ENCODE measurements at regions not wholly inside any gene's neighbourhood (a gene's known extent, or its start where the extent isn't known, plus 50 kb on each side); places are given as distances from the start of the nearest gene placed in this dataset.

- Mint-ChIP-seq H3K27me3 (ENCODE audit: low read depth in 3 of 3) (peaks cover 0 to 4% (median 0%) of the 10 kb centered on the region in 3 donors), H3K4me3 (no peak overlapping the region), H3K4me1 (no peaks in the 10 kb centered on the region)
These were observed 139.6 kb upstream of the MPPED2 start for GRCh38 chr11:30725645-30726195.

GRCh38 chr11:30724274-30724673 lies 138.1 kb upstream of the MPPED2 start:
- Mint-ChIP-seq H3K36me3 (no peaks in the 10 kb centered on the region), H3K9me3 (peaks cover 0 to 6% (median 0%) of the 10 kb centered on the region in 6 donors), H3K4me3 (no peak overlapping the region), H3K27ac (no peak overlapping the region), H3K27me3 (ENCODE audit: low read depth in 3 of 3) (peaks cover 0 to 4% (median 0%) of the 10 kb centered on the region in 3 donors), H3K4me1 (no peaks in the 10 kb centered on the region)
- DNase-seq, result no peak

More at GRCh38 chr11:30725645-30726195, 139.6 kb upstream of the MPPED2 start:
- Mint-ChIP-seq H3K27ac (no peak overlapping the region), H3K9me3 (peaks cover 0 to 6% (median 0%) of the 10 kb centered on the region in 6 donors), H3K36me3 (no peaks in the 10 kb centered on the region)
- no peak for DNase-seq

- no peak overlapping the region for H3K4me3 Mint-ChIP-seq
- H3K9me3 Mint-ChIP-seq, result peaks cover 0 to 6% (median 0%) of the 10 kb centered on the region in 6 donors
- H3K36me3 Mint-ChIP-seq, result no peaks in the 10 kb centered on the region
- no peak overlapping the region for H3K27ac Mint-ChIP-seq
- no peak for DNase-seq
- no peaks in the 10 kb centered on the region for H3K4me1 Mint-ChIP-seq
- H3K27me3 Mint-ChIP-seq (ENCODE audit: low read depth in 3 of 3), result peaks cover 0 to 4% (median 0%) of the 10 kb centered on the region in 3 donors
These were observed 133.2 kb upstream of the MPPED2 start for GRCh38 chr11:30719371-30719770.

GRCh38 chr11:30717641-30718040 lies 131.5 kb upstream of the MPPED2 start:
- Mint-ChIP-seq H3K4me3 (no peak overlapping the region), H3K27me3 (ENCODE audit: low read depth in 3 of 3) (peaks cover 0 to 5% (median 0%) of the 10 kb centered on the region in 3 donors), H3K36me3 (no peaks in the 10 kb centered on the region), H3K9me3 (peaks cover 0 to 5% (median 0%) of the 10 kb centered on the region in 6 donors), H3K27ac (no peak overlapping the region), H3K4me1 (no peaks in the 10 kb centered on the region)
- DNase-seq, result no peak

GRCh38 chr11:30717009-30717408 lies 130.9 kb upstream of the MPPED2 start:
- H3K27me3 Mint-ChIP-seq (ENCODE audit: low read depth in 3 of 3), result peaks cover 0 to 5% (median 0%) of the 10 kb centered on the region in 3 donors
- no peaks in the 10 kb centered on the region for H3K4me1 Mint-ChIP-seq
- H3K4me3 Mint-ChIP-seq, result no peak overlapping the region

GRCh38 chr11:30712749-30713148 lies 126.6 kb upstream of the MPPED2 start:
- Mint-ChIP-seq H3K27ac (no peak overlapping the region), H3K27me3 (ENCODE audit: low read depth in 3 of 3) (peaks cover 0 to 6% (median 0%) of the 10 kb centered on the region in 3 donors), H3K36me3 (no peaks in the 10 kb centered on the region), H3K9me3 (peaks cover 0 to 5% (median 0%) of the 10 kb centered on the region in 6 donors), H3K4me3 (no peak overlapping the region), H3K4me1 (no peaks in the 10 kb centered on the region)
- DNase-seq, result no peak

More at GRCh38 chr11:30717009-30717408, 130.9 kb upstream of the MPPED2 start:
- Mint-ChIP-seq H3K36me3 (no peaks in the 10 kb centered on the region), H3K9me3 (peaks cover 0 to 5% (median 0%) of the 10 kb centered on the region in 6 donors), H3K27ac (no peak overlapping the region)
- no peak for DNase-seq

- H3K9me3 Mint-ChIP-seq, result peaks cover 0 to 3% (median 0%) of the 10 kb centered on the region in 6 donors
- no peaks in the 10 kb centered on the region for H3K4me1 Mint-ChIP-seq
- H3K27ac Mint-ChIP-seq, result no peak overlapping the region
- no peaks in the 10 kb centered on the region for H3K36me3 Mint-ChIP-seq
- H3K27me3 Mint-ChIP-seq (ENCODE audit: low read depth in 3 of 3), result peaks cover 0 to 6% (median 0%) of the 10 kb centered on the region in 3 donors
- DNase-seq, result no peak
- H3K4me3 Mint-ChIP-seq, result no peak overlapping the region
These were observed 124.1 kb upstream of the MPPED2 start for GRCh38 chr11:30710221-30710620.

- H3K27me3 Mint-ChIP-seq (ENCODE audit: low read depth in 3 of 3), result peaks cover 0 to 3% (median 2%) of the 10 kb centered on the region in 3 donors
- H3K27ac Mint-ChIP-seq, result no peak overlapping the region
- H3K9me3 Mint-ChIP-seq, result peaks cover 0 to 6% (median 1%) of the 10 kb centered on the region in 6 donors
- DNase-seq, result no peak
- no peaks in the 10 kb centered on the region for H3K4me1 Mint-ChIP-seq
- no peaks in the 10 kb centered on the region for H3K36me3 Mint-ChIP-seq
- no peak overlapping the region for H3K4me3 Mint-ChIP-seq
These were observed 121.0 kb upstream of the MPPED2 start for GRCh38 chr11:30707110-30707509.

GRCh38 chr11:30705913-30706675 lies 119.9 kb upstream of the MPPED2 start:
- Mint-ChIP-seq H3K27me3 (ENCODE audit: low read depth in 3 of 3) (peaks cover 0 to 3% (median 2%) of the 10 kb centered on the region in 3 donors), H3K27ac (no peak overlapping the region), H3K4me1 (no peaks in the 10 kb centered on the region), H3K9me3 (peaks cover 0 to 6% (median 1%) of the 10 kb centered on the region in 6 donors), H3K4me3 (no peak overlapping the region), H3K36me3 (no peaks in the 10 kb centered on the region)
- no peak for DNase-seq

GRCh38 chr11:30698425-30698824 lies 112.3 kb upstream of the MPPED2 start:
- Mint-ChIP-seq H3K36me3 (no peaks in the 10 kb centered on the region), H3K9me3 (peaks cover 0 to 7% (median 0%) of the 10 kb centered on the region in 6 donors), H3K27ac (no peak overlapping the region), H3K27me3 (ENCODE audit: low read depth in 3 of 3) (peaks cover 0 to 4% (median 2%) of the 10 kb centered on the region in 3 donors), H3K4me1 (no peaks in the 10 kb centered on the region), H3K4me3 (no peak overlapping the region)
- no peak for DNase-seq

GRCh38 chr11:30697032-30697431 lies 110.9 kb upstream of the MPPED2 start:
- peaks cover 0 to 2% (median 2%) of the 10 kb centered on the region in 3 donors for H3K27me3 Mint-ChIP-seq (ENCODE audit: low read depth in 3 of 3)
- no peak for DNase-seq
- H3K9me3 Mint-ChIP-seq, result peaks cover 0 to 4% (median 0%) of the 10 kb centered on the region in 6 donors
- no peak overlapping the region for H3K27ac Mint-ChIP-seq
- no peak overlapping the region for H3K4me3 Mint-ChIP-seq
- H3K36me3 Mint-ChIP-seq, result no peaks in the 10 kb centered on the region
- no peaks in the 10 kb centered on the region for H3K4me1 Mint-ChIP-seq

- no peak for DNase-seq
- Mint-ChIP-seq H3K27ac (no peak overlapping the region), H3K4me1 (no peaks in the 10 kb centered on the region), H3K36me3 (no peaks in the 10 kb centered on the region), H3K4me3 (no peak overlapping the region), H3K9me3 (peaks cover 0 to 18% (median 4%) of the 10 kb centered on the region in 6 donors), H3K27me3 (ENCODE audit: low read depth in 3 of 3) (peaks cover 2 to 4% (median 3%) of the 10 kb centered on the region in 3 donors)
These were observed 98.6 kb upstream of the MPPED2 start for GRCh38 chr11:30684772-30685171.

GRCh38 chr11:30683176-30683575 lies 97.0 kb upstream of the MPPED2 start:
- no peak for DNase-seq
- no peaks in the 10 kb centered on the region for H3K36me3 Mint-ChIP-seq
- H3K4me3 Mint-ChIP-seq, result no peak overlapping the region
- peaks cover 0 to 5% (median 1%) of the 10 kb centered on the region in 6 donors for H3K9me3 Mint-ChIP-seq
- no peaks in the 10 kb centered on the region for H3K4me1 Mint-ChIP-seq
- H3K27me3 Mint-ChIP-seq (ENCODE audit: low read depth in 3 of 3), result peaks cover 0 to 2% (median 2%) of the 10 kb centered on the region in 3 donors
- no peak overlapping the region for H3K27ac Mint-ChIP-seq

- Mint-ChIP-seq H3K27me3 (ENCODE audit: low read depth in 3 of 3) (peaks cover 0 to 3% (median 2%) of the 10 kb centered on the region in 3 donors), H3K9me3 (peaks cover 0 to 6% (median under 1%) of the 10 kb centered on the region in 6 donors), H3K4me1 (no peaks in the 10 kb centered on the region), H3K27ac (no peak overlapping the region), H3K4me3 (no peak overlapping the region), H3K36me3 (no peaks in the 10 kb centered on the region)
- no peak for DNase-seq
These were observed 80.7 kb upstream of the MPPED2 start for GRCh38 chr11:30666817-30667216.
